HG03097 (cell line): ENCODE measurements at regions not wholly inside any gene's neighbourhood (a gene's known extent, or its start where the extent isn't known, plus 50 kb on each side); places are given as distances from the start of the nearest gene placed in this dataset.
"Not testable (repeated sequence)": the region's sequence is repeated elsewhere in the genome, so short reads cannot be mapped to it uniquely, and the experiment has no call there.

Experiments used
- ATAC-seq: cut with Tn5 transposase; IDR thresholded peaks from one replicate; pipeline ENCODE4 v1.9.1; 2021; ENCODE audit not compliant: unreplicated experiment, low FRiP score

DNA sequence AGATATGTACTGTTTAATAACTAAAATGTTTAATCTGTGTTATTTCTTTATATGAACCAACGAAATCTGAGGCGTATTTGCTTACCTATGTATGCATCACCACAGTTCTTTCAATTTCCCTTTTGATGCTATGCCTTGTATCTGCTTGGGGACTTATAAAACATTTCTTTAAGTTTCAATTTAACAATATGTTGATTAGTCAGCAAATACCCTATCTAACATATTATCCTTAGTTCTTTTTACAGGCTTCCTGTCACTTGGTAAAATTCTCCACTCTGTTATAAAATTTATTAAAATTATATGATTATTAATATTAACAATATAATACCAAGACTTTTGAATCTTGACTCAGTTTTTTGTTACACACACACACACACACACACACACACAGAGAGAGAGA, 174.3 kb downstream of the CPS1 start:
- ATAC-seq, result no peak

GRCh38 chr2:210746826-210747225, 190.4 kb downstream of the CPS1 start:
- ATAC-seq, result not testable (repeated sequence)

DNA sequence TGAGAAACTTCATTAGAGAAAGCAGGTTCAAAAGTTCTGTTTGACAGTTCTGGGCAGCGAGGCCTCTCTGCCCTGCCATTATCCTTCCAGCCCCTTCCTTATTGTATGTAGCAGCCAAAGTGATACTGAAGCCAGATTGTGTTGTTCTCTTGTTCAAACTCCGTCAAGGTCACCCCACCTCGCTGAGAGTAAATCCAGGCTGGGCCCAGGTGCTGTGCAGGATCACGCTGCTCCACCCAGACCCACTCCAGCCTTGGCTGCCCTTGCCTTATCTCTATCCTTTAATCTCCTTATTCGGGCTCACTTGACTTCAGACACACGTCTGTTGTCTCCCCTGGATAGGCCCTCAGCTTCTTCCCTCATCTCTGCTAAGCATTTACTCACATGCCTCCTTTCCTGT, 196.1 kb downstream of the CPS1 start:
- no peak for ATAC-seq

GRCh38 chr2:210753386-210753785, 197.0 kb downstream of the CPS1 start:
- no peak for ATAC-seq

DNA sequence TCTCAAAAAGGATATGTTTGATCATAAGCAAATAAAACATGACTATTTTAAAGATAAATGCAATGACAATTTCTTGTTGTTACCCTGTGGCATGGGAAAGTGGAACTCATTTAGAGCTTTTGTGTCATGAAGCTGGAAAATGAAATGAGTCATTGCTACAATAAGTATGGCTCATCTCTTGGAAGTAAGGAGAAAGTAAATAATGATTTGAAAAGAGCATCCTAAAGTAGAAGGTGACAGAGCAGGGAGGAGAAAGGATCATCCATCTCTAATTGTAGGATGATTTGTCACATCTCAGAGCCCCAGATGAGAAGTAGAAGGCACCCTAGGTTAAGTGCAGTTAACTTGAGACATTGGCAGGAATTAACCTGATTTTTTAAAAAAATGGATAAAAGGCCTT, 200.5 kb downstream of the CPS1 start:
- ATAC-seq, result no peak

GRCh38 chr2:210762604-210763588, 206.5 kb downstream of the CPS1 start:
- ATAC-seq, result no peak

GRCh38 chr2:210768329-210768910, 212.0 kb downstream of the CPS1 start:
- ATAC-seq, result no peak

GRCh38 chr2:210776756-210777155, 220.4 kb downstream of the CPS1 start:
- no peak for ATAC-seq

GRCh38 chr2:210782222-210782621, 225.8 kb downstream of the CPS1 start:
- no peak for ATAC-seq

GRCh38 chr2:210787831-210788230, 231.4 kb downstream of the CPS1 start:
- not testable (repeated sequence) for ATAC-seq

- no peak for ATAC-seq
Observed at GRCh38 chr2:210792000-210792399, 235.6 kb downstream of the CPS1 start.

- no peak for ATAC-seq
Observed at GRCh38 chr2:210795506-210795905, 239.1 kb downstream of the CPS1 start.

DNA sequence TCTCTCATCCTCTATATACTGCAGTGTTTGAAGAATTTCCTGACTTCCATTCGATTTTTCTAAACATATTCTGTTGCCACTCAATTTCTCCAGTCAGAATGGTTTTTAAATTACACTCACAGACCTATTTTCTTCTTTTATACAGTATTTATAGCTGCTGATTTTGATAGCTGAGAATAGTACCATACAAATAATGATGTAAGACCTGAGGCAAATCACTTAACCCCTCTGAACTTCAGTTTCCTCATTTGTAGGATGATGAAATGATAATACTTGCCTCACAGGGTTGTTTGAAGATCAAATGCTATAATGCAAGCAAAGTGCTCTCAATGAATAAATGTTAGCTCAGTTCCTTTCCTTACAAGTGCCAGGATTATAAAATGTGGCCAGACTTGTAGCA, 241.8 kb downstream of the CPS1 start:
- no peak for ATAC-seq

- no peak for ATAC-seq
Observed at GRCh38 chr2:210814251-210815025, 258.0 kb downstream of the CPS1 start.

DNA sequence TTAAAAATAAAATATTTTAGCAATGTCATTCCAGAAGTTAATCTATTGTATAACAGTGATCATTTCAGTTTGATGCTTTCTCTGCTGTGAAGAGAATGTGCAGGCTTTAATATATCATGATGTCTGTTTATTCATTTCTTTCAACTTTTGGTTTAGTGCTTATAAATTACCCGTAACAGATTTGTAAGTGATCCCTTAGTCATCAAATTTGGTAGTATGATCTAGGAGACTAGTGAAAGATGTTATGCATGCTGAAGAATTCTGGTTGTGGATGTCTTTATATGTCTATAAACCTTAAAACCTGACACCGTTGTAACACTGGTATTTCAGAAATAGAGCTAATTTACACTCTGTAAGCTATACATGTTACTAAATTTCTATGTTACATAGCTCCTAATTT, 260.4 kb downstream of the CPS1 start:
- ATAC-seq, result no peak

GRCh38 chr2:210818473-210818872, 262.1 kb downstream of the CPS1 start:
- ATAC-seq, result no peak

DNA sequence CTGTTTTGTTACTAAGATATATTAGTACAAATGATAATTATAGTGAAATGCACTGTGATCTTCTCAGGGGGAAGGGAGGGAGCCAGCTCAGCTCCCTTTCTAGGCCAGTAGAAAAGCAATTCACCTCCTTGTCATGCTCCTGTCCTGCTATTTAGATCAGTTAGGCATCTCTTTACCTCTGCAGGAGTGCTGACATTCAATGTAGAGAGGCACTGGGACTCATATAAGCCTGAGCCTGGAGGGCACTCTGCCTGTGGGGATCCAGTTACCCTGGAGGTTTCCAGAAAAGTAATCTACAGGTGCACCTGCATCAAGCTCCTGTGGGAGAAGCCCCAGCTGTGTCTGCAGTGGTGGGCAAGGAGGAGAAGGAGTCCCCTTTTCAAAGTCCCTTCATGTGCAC, 277.0 kb downstream of the CPS1 start:
- ATAC-seq, result no peak

DNA sequence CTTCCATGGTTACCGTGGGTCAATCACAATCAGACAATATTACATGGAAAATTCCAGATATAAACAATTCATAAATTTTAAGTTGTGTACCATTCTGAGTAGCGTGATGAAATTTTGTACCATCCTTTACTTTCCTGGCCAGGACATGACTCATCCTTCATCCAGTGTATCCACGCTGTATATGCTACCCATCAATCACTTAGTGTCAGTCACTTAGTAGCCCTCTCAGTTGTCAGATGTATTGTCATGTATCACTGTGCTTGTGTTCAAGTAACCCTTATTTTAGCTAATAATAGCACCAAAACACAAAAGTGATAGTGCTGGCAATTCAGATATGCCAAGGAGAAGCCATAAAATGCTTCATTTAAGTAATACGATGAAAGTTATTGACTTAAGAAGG, 282.6 kb downstream of the CPS1 start:
- ATAC-seq, result no peak

DNA sequence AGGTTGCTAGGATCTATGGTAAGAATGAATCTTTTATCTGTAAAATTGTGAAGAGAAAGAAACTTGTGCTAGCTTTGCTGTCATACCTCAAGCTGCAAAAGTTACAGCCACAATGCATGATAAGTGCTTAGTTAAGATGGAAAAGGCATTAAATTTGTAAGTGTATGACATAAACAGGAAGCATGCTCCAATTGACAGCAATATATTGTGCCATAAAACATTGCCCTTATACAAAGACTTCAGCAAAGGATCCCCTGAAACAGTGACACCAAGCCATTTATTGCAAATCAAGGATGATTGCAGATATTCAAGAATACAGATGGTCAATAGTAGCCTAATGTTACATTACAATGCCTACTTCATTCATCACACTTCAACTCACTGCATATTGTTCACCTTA, 283.1 kb downstream of the CPS1 start:
- no peak for ATAC-seq

GRCh38 chr2:210842896-210843295, 286.5 kb downstream of the CPS1 start:
- no peak for ATAC-seq

GRCh38 chr2:210844016-210844415, 287.6 kb downstream of the CPS1 start:
- no peak for ATAC-seq
